OCI-LY7 (cell line): ENCODE measurements at regions not wholly inside any gene's neighbourhood (a gene's known extent, or its start where the extent isn't known, plus 50 kb on each side); places are given as distances from the start of the nearest gene placed in this dataset.

Experiments
- EZH2phosphoT487 ChIP-seq: fragments of 200-600 bp; sonication (generic); IDR thresholded peaks from 2 replicates; pipeline ENCODE4 v1.6.1; 2018; ENCODE audit warnings: low read depth, borderline replicate concordance, mild to moderate bottlenecking, mixed run types, antibody characterized with exemption, low read length, moderate library complexity, mixed read lengths
- TF ChIP-seq, protein P1 (sequence below): fragments of 200-600 bp; sonication (generic); conservative IDR thresholded peaks from 2 replicates; pipeline ENCODE4 v1.5.1; 2014; ENCODE audit warnings: mild to moderate bottlenecking, antibody characterized with exemption, low read length, moderate library complexity, mixed read lengths

DNA sequence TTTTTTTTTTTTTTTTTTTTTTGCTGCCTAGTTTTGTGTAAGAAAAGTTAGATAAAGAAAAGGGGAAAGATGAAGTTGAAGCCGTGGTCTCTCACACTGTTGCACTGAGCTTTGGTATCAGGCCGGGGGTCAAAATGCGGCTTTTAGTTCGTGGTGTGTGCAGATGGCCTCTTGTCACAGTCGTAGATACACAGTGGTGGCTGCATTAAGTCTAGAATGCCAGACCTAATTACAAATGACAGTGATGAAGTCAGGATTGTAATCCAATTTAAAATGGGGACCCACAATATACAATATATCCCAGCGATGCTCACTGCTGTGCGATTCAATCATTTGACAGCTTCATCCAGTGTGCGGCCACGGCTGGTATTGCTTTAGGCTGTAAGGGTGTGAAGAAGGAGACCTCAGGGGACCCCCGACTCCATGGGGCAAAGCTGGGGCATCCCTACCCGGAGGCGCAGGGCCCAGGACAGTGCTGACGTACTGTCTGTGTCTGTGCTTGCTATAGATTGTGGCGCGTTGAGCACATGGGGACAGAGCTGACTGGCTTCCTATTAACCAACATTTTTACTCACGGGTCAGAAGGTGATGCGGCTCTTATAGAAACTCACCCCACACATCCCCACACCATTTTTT lies 210.0 kb upstream of the SOX4 start:
- TF ChIP-seq, protein P1, sequence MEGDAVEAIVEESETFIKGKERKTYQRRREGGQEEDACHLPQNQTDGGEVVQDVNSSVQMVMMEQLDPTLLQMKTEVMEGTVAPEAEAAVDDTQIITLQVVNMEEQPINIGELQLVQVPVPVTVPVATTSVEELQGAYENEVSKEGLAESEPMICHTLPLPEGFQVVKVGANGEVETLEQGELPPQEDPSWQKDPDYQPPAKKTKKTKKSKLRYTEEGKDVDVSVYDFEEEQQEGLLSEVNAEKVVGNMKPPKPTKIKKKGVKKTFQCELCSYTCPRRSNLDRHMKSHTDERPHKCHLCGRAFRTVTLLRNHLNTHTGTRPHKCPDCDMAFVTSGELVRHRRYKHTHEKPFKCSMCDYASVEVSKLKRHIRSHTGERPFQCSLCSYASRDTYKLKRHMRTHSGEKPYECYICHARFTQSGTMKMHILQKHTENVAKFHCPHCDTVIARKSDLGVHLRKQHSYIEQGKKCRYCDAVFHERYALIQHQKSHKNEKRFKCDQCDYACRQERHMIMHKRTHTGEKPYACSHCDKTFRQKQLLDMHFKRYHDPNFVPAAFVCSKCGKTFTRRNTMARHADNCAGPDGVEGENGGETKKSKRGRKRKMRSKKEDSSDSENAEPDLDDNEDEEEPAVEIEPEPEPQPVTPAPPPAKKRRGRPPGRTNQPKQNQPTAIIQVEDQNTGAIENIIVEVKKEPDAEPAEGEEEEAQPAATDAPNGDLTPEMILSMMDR = no peak
- no peak for TF ChIP-seq EZH2phosphoT487
